ENCODE measurements at regions not wholly inside any gene's neighbourhood (a gene's known extent, or its start where the extent isn't known, plus 50 kb on each side); places are given as distances from the start of the nearest gene placed in this dataset.

GRCh38 chr16:86869288-86870022 lies 291.1 kb downstream of the FOXL1 start:
- H3K9me3 Mint-ChIP-seq, result peaks cover 27% of the 10 kb centered on the region
- H3K27me3 Mint-ChIP-seq (ENCODE audit: low read depth, poor library complexity), result peaks cover 30% of the 10 kb centered on the region
- H3K4me3 Mint-ChIP-seq, result no peak overlapping the region
- DNase-seq, result no peak
- H3K36me3 Mint-ChIP-seq (ENCODE audit: low read depth), result peaks cover 14% of the 10 kb centered on the region
- TF ChIP-seq CTCF (IDR thresholded peaks at IDR 0.05), result no peak
- no peak overlapping the region for H3K27ac Mint-ChIP-seq
- peaks cover 58% of the 10 kb centered on the region for H3K4me1 Mint-ChIP-seq

DNA sequence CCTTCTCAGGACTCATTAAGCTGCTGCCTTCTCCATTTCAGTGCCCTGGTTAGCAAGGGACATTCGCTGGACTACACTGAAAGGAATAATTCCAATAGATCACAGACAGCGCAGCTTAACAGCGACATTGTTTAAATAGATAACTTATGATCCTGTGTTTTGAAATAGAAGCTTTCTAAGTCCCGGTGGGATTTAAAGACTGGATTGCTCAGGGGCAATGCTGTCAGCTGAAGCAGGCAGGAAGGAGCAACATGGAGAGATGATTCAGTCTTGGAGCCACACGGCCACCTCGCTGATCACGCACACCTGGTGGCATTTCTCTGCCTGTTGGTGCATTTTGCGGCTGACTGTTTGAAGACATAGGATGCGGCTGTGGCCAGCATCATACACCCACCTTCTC lies 292.0 kb downstream of the FOXL1 start:
- TF ChIP-seq CTCF (IDR thresholded peaks at IDR 0.05), result no peak
- H3K27me3 Mint-ChIP-seq (ENCODE audit: low read depth, poor library complexity), result peaks cover 39% of the 10 kb centered on the region
- H3K4me1 Mint-ChIP-seq, result peaks cover 57% of the 10 kb centered on the region
- H3K27ac Mint-ChIP-seq, result no peak overlapping the region
- H3K36me3 Mint-ChIP-seq (ENCODE audit: low read depth), result peaks cover 14% of the 10 kb centered on the region
- no peak overlapping the region for H3K4me3 Mint-ChIP-seq
- DNase-seq, result no peak
- H3K9me3 Mint-ChIP-seq, result peaks cover 32% of the 10 kb centered on the region

DNA sequence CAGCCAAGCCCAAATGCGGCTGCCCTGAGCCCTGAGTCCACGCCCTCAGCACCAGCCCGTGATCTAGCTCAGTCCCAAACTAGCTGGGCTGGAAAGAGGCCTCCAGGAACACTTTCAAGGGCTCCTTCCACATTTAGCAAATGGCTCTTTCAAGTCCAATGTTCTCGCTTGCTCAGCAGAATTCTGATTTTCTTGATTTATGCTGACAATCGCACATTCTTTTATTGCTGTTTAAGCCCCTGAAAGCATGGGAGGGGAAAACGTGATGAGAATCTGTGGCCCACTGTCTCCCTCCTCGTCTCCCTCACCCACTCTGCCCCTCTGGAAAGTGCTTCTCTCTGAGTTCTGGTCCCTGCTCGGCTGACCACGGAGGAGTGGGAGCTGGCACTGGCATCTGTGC lies 293.8 kb downstream of the FOXL1 start:
- H3K36me3 Mint-ChIP-seq (ENCODE audit: low read depth), result peaks cover 14% of the 10 kb centered on the region
- H3K27ac Mint-ChIP-seq, result no peak overlapping the region
- H3K27me3 Mint-ChIP-seq (ENCODE audit: low read depth, poor library complexity), result peaks cover 57% of the 10 kb centered on the region
- TF ChIP-seq CTCF (IDR thresholded peaks at IDR 0.05), result no peak
- no peak overlapping the region for H3K4me3 Mint-ChIP-seq
- peaks cover 37% of the 10 kb centered on the region for H3K9me3 Mint-ChIP-seq
- DNase-seq, result no peak
- peaks cover 41% of the 10 kb centered on the region for H3K4me1 Mint-ChIP-seq

DNA sequence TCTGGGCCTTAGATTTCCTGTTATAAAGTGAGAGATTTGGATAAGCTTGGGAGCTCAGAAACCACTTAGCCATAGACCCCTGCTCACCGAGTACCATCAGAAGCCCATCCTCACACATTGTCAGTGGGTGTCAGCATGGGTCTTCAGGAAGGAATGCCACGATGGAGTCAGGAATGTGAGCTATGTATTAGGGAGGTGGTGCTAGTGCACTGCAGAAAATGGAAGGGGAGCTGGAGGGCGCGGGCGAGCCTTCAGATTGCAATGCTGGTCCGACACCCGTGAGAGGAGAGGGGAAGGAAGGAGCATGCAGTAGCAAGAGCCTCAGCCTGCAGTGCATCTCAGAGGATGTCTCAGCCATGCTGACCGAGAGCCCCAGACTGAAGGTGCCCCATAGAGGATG lies 294.5 kb downstream of the FOXL1 start:
- peaks cover 37% of the 10 kb centered on the region for H3K9me3 Mint-ChIP-seq
- peaks cover 61% of the 10 kb centered on the region for H3K27me3 Mint-ChIP-seq (ENCODE audit: low read depth, poor library complexity)
- TF ChIP-seq CTCF (IDR thresholded peaks at IDR 0.05), result no peak
- H3K27ac Mint-ChIP-seq, result no peak overlapping the region
- no peak for DNase-seq
- H3K4me1 Mint-ChIP-seq, result peaks cover 42% of the 10 kb centered on the region
- peaks cover 14% of the 10 kb centered on the region for H3K36me3 Mint-ChIP-seq (ENCODE audit: low read depth)
- no peak overlapping the region for H3K4me3 Mint-ChIP-seq

- Mint-ChIP-seq H3K9me3 (peaks cover 37% of the 10 kb centered on the region), H3K4me3 (no peak overlapping the region), H3K36me3 (ENCODE audit: low read depth) (peaks cover 14% of the 10 kb centered on the region), H3K4me1 (peaks cover 45% of the 10 kb centered on the region), H3K27ac (no peak overlapping the region), H3K27me3 (ENCODE audit: low read depth, poor library complexity) (peaks cover 64% of the 10 kb centered on the region)
- peak; percentile 45 for TF ChIP-seq CTCF (IDR thresholded peaks at IDR 0.05)
- no peak for DNase-seq
Measured at GRCh38 chr16:86874141-86874540, 295.8 kb downstream of the FOXL1 start.

DNA sequence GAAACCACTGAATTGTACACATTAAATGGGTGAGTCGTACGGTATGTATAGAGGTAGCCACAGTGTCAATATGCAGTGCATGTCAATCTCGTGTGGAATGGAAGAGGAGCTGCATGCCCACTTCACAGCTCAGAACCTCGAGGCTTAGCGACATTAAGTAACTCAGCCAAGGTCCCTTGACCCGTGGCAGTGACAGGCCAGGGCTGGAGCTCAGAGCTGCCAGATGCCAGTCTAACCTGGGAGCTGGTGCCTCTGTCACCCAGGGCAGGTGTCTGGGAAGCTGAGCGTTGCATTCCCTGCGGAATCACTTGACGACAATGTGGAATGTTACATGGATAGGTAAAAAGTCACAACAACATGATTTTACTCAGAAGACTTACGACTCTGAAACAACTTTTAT lies 298.1 kb downstream of the FOXL1 start:
- TF ChIP-seq CTCF (IDR thresholded peaks at IDR 0.05), result no peak
- H3K27me3 Mint-ChIP-seq (ENCODE audit: low read depth, poor library complexity), result peaks cover 67% of the 10 kb centered on the region
- peaks cover 14% of the 10 kb centered on the region for H3K36me3 Mint-ChIP-seq (ENCODE audit: low read depth)
- H3K4me1 Mint-ChIP-seq, result peaks cover 47% of the 10 kb centered on the region
- no peak overlapping the region for H3K4me3 Mint-ChIP-seq
- peaks cover 36% of the 10 kb centered on the region for H3K9me3 Mint-ChIP-seq
- H3K27ac Mint-ChIP-seq, result no peak overlapping the region
- no peak for DNase-seq

Data from nephron progenitor cell (in vitro differentiated cells).